NCI-H1436 treated with DMSO at 0.1 percent for 48 hours (cell line): ENCODE measurements at regions not wholly inside any gene's neighbourhood (a gene's known extent, or its start where the extent isn't known, plus 50 kb on each side); places are given as distances from the start of the nearest gene placed in this dataset.
A peak's percentile ranks its signal among the peaks of the same experiment; 100 is the strongest.
"Not testable (repeated sequence)": the region's sequence is repeated elsewhere in the genome, so short reads cannot be mapped to it uniquely, and the experiment has no call there.

Experiments
- DNase-seq: peaks from one replicate; lab custom pipeline; 2025; lab: John Stamatoyannopoulos, UW

DNA sequence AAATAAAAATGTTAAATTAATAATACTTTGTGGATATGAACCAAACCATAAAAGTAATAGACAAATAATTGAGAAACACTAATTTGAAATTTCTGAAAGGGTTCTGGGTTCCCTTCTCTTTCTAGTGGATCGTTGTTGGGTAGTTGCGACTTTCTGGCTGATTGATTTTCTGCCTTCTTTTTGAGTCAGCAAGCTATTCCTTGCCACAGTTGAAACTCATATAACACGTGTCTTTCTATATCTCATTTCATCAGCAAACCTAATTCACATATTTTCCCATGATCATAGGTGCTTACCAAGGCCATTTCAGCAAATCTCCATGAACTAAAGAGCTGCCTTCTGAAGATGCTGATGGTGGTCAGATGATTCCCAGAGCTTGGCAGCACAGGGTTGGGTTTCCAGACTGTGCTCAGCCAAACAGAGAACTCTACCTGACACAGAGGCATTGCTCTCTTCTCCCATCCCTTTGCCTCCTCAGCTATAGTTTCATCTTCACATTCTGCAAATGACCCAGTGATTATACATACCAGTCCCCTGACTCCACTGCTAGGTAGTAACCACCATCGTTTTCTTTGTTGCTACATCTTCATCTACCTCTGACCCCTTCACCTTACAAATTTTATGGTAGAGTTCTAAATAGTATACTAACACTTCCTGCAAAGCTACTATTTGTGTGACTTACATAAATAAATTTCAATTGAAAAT is 383.9 kb upstream of the DPH6 start:
- DNase-seq = no peak

DNA sequence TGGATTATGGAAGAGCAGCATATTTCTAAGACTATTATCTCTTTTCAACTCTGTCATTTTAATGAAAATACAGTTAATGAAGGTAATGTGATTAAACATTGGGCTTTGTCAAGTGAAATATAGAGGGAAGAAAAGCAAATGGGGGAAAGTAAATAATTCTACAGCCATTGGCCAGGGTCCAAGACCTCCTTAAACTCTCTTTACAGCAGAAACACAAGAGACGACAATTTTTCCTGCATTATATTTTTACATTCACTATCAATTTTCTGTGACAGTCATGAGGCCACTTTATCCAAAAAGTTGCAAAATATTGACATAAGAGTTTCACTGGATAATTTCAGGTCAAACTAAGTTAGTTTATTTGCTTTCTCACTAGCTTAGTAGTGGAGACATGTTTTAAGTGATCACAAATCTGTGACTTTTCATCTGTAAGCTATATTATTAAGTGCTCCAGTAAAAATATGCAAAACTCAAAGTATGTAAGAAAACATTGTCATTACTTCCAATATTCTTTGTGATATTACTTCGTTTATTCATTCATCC is 385.9 kb upstream of the DPH6 start:
- DNase-seq = no peak

DNA sequence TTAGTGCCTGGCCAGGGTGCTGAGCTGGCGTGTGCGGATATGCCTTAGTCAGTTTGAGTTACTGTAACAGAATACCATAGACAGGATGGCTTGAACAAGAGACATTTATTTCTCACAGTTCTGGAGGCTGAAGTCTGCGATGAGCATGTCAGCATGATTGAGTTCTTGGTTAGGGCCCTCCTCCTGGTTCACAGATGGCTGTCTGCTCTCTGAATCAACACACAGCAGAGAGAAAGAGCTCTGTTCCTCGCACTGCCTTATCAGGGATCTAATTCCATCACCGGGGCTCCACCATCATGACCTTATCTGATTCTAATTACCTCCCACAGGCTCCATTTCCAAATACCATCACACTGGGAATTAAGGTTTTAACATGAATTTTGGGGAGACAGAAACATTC is 386.6 kb upstream of the DPH6 start:
- no peak for DNase-seq

DNA sequence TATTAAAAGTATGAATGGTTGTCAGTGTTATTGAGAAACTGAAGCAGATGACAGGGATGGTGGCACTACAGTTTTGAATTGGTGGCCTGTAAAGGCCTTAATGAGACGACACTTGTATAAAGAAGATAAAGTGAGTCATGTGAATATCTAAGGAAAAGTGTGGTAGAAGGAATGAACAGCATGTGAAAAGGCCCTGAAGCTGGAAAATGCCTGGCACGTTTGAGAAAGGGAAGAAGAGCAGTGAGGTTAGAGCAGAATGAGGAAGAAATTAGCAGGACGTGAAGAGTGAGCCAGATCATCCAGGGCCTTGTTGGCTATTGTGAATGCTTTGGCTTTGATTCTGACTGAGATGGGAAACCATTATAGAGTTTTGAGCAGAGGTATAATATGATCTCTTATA is 387.6 kb upstream of the DPH6 start:
- DNase-seq = no peak

DNA sequence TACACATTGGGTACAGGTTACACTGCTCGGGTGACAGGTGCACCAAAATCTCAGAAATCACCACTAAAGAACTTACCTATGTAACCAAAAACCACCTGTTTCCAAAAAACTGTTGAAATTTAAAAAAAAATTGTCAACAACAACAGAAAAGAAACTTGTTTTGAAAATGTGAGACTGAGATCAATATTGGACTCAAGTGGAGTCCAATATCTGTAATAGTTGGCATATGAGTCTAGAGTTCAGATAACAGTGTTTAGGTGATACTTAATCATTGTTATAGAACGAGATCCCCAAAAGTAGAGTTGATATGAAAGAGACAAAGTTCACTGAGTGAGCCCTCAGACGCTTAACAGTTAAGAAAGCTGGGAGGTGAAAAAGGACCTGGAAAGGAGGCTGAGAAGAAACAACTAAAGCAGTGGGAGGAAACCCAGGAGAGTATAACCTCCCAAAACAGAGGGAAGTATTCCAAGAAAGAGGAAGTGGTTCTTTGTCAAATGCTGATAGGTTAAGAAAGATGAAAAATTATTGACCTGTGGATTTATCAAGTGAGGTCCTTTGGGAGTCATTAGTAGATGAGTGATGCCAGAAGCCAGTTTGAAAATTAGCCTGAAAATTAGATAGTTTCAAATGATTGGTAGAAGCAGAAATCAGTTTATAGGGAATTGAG is 388.6 kb upstream of the DPH6 start:
- no peak for DNase-seq

DNA sequence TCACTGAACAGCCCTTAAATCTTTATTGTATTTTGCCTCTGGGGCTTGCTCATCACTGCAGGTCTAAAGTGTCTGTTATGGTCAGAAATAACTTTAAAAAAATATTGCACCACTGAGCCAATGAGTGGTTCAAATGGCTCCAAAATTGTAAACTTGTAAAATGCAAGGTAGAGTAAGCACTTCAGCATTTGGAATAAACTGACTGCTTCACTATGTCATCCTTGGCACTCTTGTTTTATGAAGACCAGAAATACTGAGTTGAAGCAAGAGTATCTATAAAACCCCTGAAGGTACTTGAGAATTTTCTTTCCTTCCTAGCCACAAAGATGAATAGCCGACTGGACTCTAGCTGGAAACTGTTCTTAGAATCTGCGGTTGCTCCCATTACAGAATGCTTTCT is 390.3 kb upstream of the DPH6 start:
- DNase-seq = no peak

DNA sequence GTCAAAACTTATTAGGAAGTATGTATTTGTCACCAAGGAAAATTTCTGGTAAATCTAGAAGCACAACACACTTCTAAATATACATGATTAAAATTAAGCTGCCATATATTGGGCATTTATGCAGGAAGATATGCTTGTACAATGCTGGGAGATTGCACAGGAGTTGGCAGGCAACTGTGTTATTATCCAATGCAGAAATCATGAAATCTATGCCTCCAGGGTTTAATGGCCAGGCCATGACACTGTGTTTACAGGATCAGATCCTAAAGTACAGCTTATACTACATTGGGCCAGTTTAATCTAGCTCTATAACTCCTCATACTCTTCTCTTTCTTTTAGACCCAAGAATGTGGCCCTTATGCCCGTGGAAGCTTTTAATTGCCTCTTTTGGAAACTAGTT is 391.4 kb upstream of the DPH6 start:
- DNase-seq = no peak

DNA sequence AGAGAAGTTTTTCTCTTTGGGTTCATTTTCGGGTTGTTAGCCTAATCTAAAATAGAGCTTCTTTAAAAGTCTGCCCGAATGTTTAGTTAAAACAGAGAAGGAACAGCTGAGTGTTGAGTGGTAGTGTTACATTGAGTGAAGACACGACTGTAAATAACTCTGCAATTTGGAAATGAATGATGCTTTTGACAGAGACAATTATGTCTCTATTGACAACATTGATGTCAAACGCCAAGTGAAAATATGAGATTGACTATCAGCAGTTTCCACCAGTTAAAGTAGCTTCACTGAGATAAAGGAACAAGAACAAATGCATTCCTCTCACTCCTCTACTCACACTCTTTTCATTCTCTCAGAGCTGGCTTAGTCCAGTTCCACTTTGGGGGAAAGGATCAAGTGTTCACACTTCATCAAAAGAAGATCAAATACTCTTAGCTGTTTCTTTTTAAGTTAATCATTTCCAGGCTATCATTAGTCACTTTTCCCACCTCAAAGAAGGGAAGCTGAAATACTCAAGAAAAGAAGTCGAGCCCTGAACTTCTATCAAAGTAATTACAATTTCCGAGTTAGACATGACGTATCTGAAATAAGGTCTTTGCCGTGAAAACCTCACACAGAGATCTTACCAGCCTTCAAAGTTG is 399.1 kb upstream of the DPH6 start:
- no peak for DNase-seq

DNA sequence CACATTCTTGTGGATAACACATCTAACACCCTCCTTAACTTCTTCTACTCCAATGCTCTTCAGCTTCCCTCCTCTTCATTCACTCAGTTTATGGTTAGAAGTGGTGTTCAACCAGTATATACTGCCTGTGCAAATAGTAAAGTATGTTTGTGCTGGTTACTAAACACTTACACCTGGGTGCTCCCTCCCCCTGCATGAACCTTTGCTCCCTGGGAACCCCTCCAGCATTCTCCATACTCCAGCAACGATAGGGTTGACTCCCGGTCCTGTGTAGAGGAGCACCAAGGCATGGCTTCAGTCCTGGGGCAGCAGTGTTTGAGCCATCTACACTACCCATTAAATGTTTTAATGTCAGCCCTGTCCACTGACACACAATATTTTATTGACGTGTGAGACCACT is 407.5 kb upstream of the DPH6 start:
- no peak for DNase-seq

DNA sequence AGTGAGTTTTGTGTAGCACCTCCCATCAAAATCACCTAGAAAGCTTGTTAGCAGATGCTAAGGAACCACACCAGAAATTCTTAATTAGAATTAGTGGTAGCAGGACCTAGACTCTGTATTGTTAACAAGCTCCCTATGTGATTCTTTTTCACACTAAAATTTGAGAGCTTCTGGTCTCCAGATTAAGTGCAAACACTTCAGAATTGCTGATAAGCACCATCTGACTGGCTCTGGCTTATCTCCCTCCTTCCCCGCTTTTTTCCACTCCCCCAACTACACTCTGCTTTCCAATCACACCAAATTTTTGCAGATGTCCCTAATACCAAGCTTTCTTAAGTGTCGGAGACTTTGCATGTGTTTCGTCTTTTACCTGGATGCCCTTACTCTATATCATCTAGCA is 410.1 kb upstream of the DPH6 start:
- no peak for DNase-seq

DNA sequence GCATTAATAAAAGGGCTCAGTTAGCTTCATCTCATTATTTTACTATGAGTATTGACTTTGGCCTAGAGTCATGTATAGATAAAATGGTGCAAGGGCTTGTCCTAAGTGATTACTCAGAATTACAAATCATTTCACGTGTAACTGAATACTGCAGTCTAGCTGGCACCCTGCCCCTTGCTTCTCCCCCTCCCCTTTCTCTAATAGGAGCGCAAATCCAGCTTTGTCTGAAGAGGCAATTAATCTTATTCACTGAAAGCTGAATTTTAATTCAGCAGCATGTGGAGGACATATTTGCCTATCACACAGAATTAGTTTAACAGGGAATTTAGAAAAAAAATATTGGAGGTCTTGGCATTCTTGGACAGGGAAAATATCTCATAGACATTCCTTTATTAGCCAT is 412.1 kb upstream of the DPH6 start:
- DNase-seq = peak; percentile 89

DNA sequence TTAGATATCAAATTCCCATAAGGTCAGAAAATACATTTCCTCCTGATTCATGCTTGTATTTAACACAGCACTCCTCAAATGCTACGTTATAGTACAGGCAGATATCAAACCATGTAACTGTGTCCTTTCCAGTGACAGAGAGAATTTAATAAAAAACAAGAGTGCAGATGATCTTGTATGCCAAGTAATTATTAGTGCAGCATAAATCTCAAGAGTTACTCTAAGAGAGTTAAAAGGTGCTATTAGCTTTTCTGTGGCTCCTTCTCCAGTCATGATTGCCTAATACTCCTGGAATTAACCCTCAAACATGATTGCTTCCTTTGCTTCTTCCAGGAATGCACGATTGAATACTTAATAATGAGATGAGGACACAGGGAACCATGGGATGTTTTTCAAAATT is 413.0 kb upstream of the DPH6 start:
- no peak for DNase-seq

DNA sequence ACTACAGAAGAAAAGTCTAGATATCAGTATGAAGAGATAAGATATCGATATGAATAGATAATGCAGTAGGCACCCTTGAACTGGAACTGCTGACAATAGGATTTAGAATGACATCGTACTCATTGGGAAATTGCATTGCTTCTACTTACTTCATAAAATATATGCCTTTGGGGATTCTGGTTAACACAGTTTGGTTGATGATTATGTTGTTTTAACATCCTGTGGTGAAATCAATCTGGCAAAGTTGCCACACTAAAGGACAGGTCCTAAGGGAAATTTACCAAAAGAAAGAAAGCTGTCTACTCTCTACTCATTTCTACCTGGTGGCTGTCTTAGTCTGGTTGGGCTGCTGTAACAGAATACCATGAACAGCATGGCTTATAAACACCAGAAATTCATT is 417.4 kb upstream of the DPH6 start:
- no peak for DNase-seq

DNA sequence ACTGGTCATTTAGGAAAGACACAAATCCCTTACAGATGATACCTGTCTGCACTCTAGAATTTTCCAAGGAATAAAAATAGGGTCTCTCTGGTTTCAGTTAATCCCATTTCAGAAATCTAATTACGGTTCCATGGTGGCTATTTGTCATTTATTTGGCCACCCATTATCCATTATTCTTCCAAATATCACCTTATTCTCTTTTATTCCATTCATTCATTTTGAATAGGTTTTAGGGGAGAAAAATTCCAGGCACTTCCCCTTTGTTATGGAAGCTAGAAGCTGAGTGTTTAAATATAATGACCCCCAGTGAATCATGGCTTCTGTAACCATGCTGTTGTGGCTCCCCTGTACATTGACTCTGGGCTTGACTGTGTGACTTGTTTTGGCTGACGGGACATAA is 420.8 kb upstream of the DPH6 start:
- no peak for DNase-seq

DNA sequence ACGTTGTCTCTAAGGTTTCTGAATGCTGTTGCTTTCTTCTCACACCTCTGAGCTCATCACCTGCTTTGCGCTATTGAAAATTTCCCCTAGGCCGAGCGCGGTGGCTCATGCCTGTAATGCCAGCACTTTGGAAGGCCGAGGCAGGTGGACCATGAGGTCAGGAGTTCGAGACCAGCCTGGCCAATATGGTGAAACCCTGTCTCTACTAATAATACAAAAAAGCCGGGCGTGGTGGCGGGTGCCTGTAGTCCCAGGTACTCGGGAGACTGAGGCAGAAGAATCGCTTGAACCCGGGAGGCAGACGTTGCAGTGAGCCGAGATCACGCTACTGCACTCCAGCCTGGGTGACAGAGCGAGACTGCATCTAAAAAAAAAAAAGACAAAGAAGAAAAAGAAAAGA is 422.0 kb upstream of the DPH6 start:
- DNase-seq = not testable (repeated sequence)

DNA sequence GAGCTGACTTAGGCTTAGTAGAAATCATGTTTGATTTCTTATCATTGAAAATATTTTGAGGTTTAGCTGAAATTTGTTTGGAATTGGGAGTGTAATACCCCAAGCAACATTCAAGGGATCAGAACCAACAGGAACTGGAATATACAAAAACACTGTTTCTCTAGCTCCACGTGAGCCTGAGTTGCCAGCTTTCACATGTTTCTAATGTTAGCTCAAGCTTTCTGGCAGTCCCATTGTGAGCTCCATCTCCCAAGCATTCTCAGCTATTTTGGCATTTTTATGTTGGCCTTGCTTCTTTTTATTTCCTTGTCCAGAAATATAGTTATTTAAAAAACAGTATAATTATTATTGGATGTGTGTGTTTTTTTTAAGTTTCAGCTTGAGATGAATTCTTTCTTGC is 427.1 kb upstream of the DPH6 start:
- DNase-seq = no peak

DNA sequence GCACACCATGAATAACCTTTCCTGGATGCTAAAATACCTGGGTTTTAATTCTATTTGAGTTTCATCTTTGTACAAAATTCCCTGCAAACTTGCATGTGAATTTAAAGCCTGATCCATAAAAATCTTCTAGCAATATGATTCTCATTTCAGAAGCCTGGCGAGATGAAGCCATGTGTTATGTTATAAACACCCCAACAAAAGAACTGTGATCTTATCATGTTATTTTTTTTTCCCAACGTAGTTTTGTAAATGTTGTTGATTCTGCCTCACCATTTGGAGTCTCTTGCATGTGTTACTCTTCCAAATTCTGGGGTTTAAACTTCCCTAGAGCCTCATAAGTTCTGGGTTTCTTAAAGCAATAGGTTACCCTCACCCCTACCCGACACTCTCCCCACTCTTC is 428.1 kb upstream of the DPH6 start:
- DNase-seq = no peak

DNA sequence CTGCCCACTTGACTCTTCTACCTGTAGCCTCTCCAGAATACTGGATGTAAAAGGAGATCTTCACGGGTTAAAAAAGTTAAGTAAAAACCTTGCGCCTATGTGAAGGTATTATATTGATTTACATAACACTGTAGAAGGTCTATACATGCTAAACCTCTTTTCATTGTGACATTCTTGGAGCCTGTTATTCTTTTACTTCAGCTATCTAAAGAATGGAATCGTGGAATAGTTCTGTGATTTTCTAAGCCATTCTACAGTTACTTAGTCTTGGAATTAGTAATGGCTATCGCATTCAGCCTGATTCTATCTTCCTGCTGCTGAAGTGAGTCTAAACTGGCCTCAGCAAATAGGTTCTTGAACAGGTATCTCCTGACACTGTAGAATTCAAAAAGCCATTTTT is 430.0 kb upstream of the DPH6 start:
- DNase-seq = no peak

DNA sequence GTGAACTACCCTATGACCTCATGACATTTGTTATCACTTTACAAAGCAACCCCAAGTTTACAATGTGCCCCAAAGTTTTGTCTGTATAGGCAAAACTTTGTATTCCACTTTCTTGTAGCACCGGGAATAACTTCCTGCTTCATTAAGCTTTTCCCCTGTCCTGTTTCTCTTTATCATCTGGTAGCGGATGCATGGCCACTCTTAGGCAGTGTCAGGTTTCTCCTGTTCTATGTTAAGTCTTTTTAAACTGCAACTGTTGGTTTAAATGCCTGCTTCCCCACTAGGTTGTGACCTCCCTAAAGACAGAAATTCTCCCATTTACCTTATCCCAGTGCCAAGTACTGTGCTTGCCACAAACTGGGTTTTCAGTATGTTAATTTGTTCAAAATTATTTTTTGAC is 433.6 kb upstream of the DPH6 start:
- no peak for DNase-seq

DNA sequence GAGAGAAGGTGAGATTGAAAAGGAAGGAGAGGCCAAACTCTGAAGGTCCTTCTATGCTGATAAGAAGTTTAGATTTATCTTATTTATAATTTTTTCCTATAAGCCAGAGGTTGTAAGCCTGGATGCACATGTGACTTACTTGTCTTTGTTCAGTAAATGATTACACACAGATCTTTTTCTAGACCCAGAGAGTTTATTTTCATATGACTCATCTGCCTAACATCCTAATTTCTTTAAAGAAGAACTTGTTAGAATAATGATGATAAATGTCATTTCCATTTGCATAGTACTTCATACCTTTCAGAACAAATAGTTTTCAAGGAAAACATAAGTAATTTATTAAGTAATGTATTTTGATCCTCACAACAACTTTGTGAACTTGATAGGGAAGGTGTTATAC is 434.8 kb upstream of the DPH6 start:
- DNase-seq = no peak

DNA sequence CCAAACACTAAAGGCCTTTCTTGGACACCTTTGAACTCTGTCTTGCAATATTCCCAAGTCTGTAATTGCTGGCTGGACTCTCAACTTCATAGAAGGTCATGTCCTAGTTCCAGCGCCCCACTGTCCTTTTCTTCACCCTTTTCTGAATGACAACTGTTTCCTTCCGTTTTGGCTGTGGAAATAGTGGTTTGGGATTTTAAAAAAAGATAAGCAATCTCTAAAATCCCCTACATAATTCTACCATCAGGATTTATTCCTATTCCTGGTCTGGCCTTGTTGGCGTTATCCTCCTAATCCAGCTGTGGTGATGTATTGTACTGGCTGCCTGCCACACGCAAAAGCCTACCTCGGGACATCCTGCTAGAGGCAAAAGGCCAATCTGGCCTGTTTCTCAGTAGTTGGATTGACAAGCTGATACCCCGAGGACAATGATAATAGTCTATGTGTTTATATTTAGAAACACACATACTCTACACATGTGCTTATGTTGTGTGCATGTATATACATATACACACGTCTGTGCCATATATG is 440.3 kb upstream of the DPH6 start:
- DNase-seq = no peak

DNA sequence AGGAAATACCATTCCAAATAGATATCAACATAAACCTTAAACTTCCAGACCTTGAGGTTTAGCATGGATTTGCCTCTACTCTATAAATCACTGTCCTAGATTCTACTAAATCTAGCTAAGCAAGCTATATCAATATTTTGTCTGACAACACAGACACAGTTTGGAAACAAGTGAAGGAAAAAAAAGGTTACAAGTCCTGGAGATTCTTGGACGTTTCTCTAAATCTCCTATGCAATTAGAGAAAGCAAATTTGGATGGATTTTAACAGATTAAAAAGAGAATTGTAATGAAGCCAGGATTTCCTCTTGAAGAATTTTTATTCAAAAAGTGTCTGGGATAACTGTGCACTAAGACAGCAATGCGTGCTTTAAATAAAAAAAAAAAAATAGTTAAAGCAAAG is 441.1 kb upstream of the DPH6 start:
- DNase-seq = no peak

DNA sequence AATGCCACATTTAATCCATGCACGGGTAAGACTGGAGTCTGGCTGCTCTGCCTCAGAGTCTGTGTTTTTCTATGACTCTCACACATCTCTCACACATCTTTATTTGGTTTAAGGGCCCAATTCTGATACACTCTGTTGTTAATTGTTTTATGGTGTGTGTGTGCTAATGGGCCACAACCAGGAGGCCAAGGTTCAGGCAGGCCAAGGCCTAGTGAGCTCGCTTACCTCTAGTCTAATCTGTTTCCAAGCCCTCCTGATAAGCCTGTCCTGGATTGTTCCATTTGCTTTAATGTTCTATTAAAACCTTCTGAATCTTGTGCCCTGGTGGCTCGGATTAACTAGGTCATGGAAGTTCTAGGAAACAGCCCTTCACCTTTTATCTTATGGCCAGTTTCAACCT is 445.4 kb upstream of the DPH6 start:
- DNase-seq = no peak
